Esophagus squamous epithelium (tissue), 4 donors: ENCODE measurements at regions not wholly inside any gene's neighbourhood (a gene's known extent, or its start where the extent isn't known, plus 50 kb on each side); places are given as distances from the start of the nearest gene placed in this dataset.

Experiments
- CTCF ChIP-seq, 6 experiments: fragments of 450-650 bp in 4 of 6; fragments of 200-600 bp in 2 of 6; sonication (generic) in 2 of 6; IDR thresholded peaks; one replicate each; pipeline ENCODE4 v1.5.1; 2016 to 2019; ENCODE audit warnings: antibody characterized with exemption in 6 of 6, mild to moderate bottlenecking in 4 of 6, moderate library complexity in 4 of 6
- POLR2A ChIP-seq, 4 donors: fragments of 450-650 bp; IDR thresholded peaks; one replicate each; pipeline ENCODE4 v1.6.1; 2017; ENCODE audit warnings: antibody characterized with exemption in 4 of 4, mild to moderate bottlenecking in 4 of 4, moderate library complexity in 3 of 4

- TF ChIP-seq POLR2A (IDR thresholded peaks at IDR 0.05) (no peak), CTCF (IDR thresholded peaks at IDR 0.05) (no peak)
Measured at GRCh38 chr1:221223281-221223680, 344.0 kb downstream of the HLX start.
